ENCODE measurements at regions not wholly inside any gene's neighbourhood (a gene's known extent, or its start where the extent isn't known, plus 50 kb on each side); places are given as distances from the start of the nearest gene placed in this dataset.
"Not testable (repeated sequence)": the region's sequence is repeated elsewhere in the genome, so short reads cannot be mapped to it uniquely, and the experiment has no call there.

DNA sequence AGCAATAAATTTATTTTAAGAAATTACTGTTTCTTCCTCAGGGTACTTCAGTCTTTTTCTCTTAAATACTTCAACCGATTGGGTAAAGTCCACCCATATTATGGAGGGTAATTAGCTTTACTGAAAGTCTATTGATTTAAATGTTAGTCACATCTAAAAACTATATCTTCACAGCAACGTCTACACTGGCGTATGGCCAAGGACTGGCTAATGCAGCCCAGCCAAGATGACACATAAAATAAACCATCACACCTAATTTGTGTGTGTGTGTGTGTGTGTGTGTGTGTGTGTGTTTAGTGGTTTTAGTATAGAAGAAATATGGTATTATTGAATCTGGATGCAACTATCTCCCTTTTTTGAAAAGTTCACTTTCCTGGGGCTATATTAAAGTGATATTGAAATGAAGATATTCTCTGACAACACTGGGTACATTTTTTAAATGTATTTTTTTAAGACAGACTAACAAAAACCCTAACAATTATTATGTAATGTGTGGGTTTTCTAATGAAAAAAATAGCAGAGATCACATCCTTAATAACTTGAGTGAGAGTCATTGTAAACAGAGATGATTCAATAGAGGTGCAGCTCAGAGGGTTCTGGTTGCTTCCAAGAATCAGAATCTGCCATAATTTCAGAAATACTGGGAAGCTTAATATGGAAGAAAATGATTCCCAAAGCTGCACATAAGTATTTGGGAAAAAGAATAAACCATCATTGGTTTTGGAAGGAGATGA, 584.2 kb upstream of the MBL2 start:
- Histone ChIP-seq H3K4me3 (replicated peaks in 1 of 2; ENCODE audit: low read depth in 1 of 2, low read length in 2 of 2) (no peak overlapping the region), H3K27ac (ENCODE audit: low read depth, low read length) (no peak overlapping the region), H2AFZ (ENCODE audit: low read depth, low read length, poor library complexity, severe bottlenecking) (no peak overlapping the region), H3K4me1 (ENCODE audit: control insufficient read depth in 1 of 2, insufficient read depth in 2 of 2, low read length in 2 of 2) (no peaks in the 10 kb centered on the region), H3K36me3 (ENCODE audit: control insufficient read depth in 1 of 2, insufficient read depth in 2 of 2, low read length in 2 of 2) (no peaks in the 10 kb centered on the region), H3K9ac (ENCODE audit: low read length) (no peak overlapping the region), H3K9me3 (ENCODE audit: control insufficient read depth in 1 of 2, insufficient read depth in 1 of 2, low read depth in 1 of 2, low read length in 2 of 2) (peaks cover 4 to 15% of the 10 kb centered on the region in 2 experiments; a peak in 2 of 4 replicates), H3K79me2 (ENCODE audit: insufficient read depth, low read length) (no peaks in the 10 kb centered on the region), H3K27me3 (ENCODE audit: insufficient read depth, low read length) (no peaks in the 10 kb centered on the region), H3K4me2 (ENCODE audit: low read length) (no peak overlapping the region), H3K9me2 (ENCODE audit: insufficient read depth) (no peaks in the 10 kb centered on the region), H4K20me1 (ENCODE audit: insufficient read depth) (no peaks in the 10 kb centered on the region)
- CTCF ChIA-PET = no interaction called here
- POLR2A ChIA-PET = no interaction called here
- BruUV-seq (replicated peaks) = no TSS peak
- TF ChIP-seq ELF1 (IDR thresholded peaks at IDR 0.05; ENCODE audit: borderline replicate concordance, low read depth) (no peak), JUND (IDR thresholded peaks at IDR 0.05) (no peak), SRF (IDR thresholded peaks at IDR 0.05; ENCODE audit: low read depth) (no peak), YY1 (IDR thresholded peaks at IDR 0.05; ENCODE audit: extremely low read depth, insufficient replicate concordance, low read depth, low read length) (no peak), RAD21 (IDR thresholded peaks at IDR 0.05; ENCODE audit: low read depth) (no peak), POLR2AphosphoS5 (IDR thresholded peaks at IDR 0.05; ENCODE audit: low read depth, low read length) (no peak), ZFX (IDR thresholded peaks at IDR 0.05) (no peak), CBX3 (IDR thresholded peaks at IDR 0.05; ENCODE audit: low read depth) (no peak), FOSL1 (IDR thresholded peaks at IDR 0.05; ENCODE audit: low read depth) (no peak), POLR2A (IDR thresholded peaks at IDR 0.05; ENCODE audit: borderline replicate concordance, extremely low read depth, insufficient read depth, insufficient read length) (no peak), TCF7L2 (IDR thresholded peaks at IDR 0.05; ENCODE audit: borderline replicate concordance, extremely low read depth, insufficient read depth, insufficient read length) (no peak), CEBPB (IDR thresholded peaks at IDR 0.05; ENCODE audit: low read depth) (no peak)
- TF ChIP-seq, protein P1, sequence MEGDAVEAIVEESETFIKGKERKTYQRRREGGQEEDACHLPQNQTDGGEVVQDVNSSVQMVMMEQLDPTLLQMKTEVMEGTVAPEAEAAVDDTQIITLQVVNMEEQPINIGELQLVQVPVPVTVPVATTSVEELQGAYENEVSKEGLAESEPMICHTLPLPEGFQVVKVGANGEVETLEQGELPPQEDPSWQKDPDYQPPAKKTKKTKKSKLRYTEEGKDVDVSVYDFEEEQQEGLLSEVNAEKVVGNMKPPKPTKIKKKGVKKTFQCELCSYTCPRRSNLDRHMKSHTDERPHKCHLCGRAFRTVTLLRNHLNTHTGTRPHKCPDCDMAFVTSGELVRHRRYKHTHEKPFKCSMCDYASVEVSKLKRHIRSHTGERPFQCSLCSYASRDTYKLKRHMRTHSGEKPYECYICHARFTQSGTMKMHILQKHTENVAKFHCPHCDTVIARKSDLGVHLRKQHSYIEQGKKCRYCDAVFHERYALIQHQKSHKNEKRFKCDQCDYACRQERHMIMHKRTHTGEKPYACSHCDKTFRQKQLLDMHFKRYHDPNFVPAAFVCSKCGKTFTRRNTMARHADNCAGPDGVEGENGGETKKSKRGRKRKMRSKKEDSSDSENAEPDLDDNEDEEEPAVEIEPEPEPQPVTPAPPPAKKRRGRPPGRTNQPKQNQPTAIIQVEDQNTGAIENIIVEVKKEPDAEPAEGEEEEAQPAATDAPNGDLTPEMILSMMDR (IDR thresholded peaks at IDR 0.05 in 2 of 3, conservative IDR thresholded peaks at IDR 0.05 in 1 of 3; ENCODE audit: borderline replicate concordance in 1 of 3, insufficient read depth in 1 of 3, low read depth in 2 of 3, low read length in 2 of 3) = no peak
- TF ChIP-seq, protein P2, sequence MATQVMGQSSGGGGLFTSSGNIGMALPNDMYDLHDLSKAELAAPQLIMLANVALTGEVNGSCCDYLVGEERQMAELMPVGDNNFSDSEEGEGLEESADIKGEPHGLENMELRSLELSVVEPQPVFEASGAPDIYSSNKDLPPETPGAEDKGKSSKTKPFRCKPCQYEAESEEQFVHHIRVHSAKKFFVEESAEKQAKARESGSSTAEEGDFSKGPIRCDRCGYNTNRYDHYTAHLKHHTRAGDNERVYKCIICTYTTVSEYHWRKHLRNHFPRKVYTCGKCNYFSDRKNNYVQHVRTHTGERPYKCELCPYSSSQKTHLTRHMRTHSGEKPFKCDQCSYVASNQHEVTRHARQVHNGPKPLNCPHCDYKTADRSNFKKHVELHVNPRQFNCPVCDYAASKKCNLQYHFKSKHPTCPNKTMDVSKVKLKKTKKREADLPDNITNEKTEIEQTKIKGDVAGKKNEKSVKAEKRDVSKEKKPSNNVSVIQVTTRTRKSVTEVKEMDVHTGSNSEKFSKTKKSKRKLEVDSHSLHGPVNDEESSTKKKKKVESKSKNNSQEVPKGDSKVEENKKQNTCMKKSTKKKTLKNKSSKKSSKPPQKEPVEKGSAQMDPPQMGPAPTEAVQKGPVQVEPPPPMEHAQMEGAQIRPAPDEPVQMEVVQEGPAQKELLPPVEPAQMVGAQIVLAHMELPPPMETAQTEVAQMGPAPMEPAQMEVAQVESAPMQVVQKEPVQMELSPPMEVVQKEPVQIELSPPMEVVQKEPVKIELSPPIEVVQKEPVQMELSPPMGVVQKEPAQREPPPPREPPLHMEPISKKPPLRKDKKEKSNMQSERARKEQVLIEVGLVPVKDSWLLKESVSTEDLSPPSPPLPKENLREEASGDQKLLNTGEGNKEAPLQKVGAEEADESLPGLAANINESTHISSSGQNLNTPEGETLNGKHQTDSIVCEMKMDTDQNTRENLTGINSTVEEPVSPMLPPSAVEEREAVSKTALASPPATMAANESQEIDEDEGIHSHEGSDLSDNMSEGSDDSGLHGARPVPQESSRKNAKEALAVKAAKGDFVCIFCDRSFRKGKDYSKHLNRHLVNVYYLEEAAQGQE (IDR thresholded peaks at IDR 0.05; ENCODE audit: low read depth) = no peak
- TF ChIP-seq, protein P3, sequence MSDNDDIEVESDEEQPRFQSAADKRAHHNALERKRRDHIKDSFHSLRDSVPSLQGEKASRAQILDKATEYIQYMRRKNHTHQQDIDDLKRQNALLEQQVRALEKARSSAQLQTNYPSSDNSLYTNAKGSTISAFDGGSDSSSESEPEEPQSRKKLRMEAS (IDR thresholded peaks at IDR 0.05) = no peak
- TF ChIP-seq, protein P4, sequence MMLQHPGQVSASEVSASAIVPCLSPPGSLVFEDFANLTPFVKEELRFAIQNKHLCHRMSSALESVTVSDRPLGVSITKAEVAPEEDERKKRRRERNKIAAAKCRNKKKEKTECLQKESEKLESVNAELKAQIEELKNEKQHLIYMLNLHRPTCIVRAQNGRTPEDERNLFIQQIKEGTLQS (IDR thresholded peaks at IDR 0.05) = no peak
- DNase-seq (ENCODE audit: low read depth, low spot score) = no peak
- RAD21 ChIA-PET (ENCODE audit: low non-redundant PET in 1 of 2, low total read pairs in 2 of 2, uncharacterized antibody in 2 of 2, unreplicated experiment in 2 of 2) = no interaction called here
- no peak for ATAC-seq
- intact Hi-C loops (cut with micrococcal nuclease) = no loop called here

DNA sequence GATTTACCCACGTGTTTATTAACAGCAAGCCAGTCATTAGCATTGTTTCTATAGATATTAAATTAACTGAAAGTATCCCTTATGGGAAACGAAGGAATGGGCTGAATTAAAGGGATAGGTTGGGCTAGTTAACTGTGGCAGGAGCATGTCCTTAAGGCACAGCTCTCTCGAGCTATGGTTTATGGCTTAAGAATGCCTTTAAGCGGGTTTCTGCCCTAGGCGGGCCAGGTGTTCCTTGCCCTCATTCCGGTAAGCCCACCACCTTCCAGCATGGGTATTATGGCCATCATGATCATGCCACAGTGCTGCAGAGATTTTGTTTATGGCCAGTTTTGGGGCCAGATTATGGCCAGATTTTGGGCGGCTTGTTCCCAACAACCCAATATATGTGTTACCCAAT, 569.9 kb upstream of the MBL2 start:
- DNase-seq (ENCODE audit: low read depth, low spot score); H3K36me3 ChIP-seq (ENCODE audit: control insufficient read depth in 1 of 2, insufficient read depth in 2 of 2, low read length in 2 of 2); H3K27ac ChIP-seq (ENCODE audit: low read depth, low read length); H3K79me2 ChIP-seq (ENCODE audit: insufficient read depth, low read length); ATAC-seq; H2AFZ ChIP-seq (ENCODE audit: low read depth, low read length, poor library complexity, severe bottlenecking); H3K9ac ChIP-seq (ENCODE audit: low read length); H4K20me1 ChIP-seq (ENCODE audit: insufficient read depth); BruUV-seq (replicated peaks); H3K9me3 ChIP-seq (ENCODE audit: control insufficient read depth in 1 of 2, insufficient read depth in 1 of 2, low read depth in 1 of 2, low read length in 2 of 2); H3K27me3 ChIP-seq (ENCODE audit: insufficient read depth, low read length); intact Hi-C loops (cut with micrococcal nuclease); H3K4me1 ChIP-seq (ENCODE audit: control insufficient read depth in 1 of 2, insufficient read depth in 2 of 2, low read length in 2 of 2); H3K9me2 ChIP-seq (ENCODE audit: insufficient read depth); H3K4me3 ChIP-seq (replicated peaks in 1 of 2; ENCODE audit: low read depth in 1 of 2, low read length in 2 of 2); CTCF ChIA-PET; RAD21 ChIA-PET (ENCODE audit: low non-redundant PET in 1 of 2, low total read pairs in 2 of 2, uncharacterized antibody in 2 of 2, unreplicated experiment in 2 of 2); POLR2A ChIA-PET; H3K4me2 ChIP-seq (ENCODE audit: low read length): not testable (repeated sequence)
